Choroid plexus epithelial cell (primary cell): ENCODE measurements at regions not wholly inside any gene's neighbourhood (a gene's known extent, or its start where the extent isn't known, plus 50 kb on each side); places are given as distances from the start of the nearest gene placed in this dataset.

Experiments used
- DNase-seq: peaks from one replicate; pipeline ENCODE4 v3.0.0-alpha.2; 2010; ENCODE audit warnings: low read depth
- H3K4me3 ChIP-seq: 2 replicates; pipeline ENCODE4 v1.5.1; 2011; ENCODE audit warnings: low read depth, mild to moderate bottlenecking, control low read depth, low read length, moderate library complexity
- TF ChIP-seq, protein P1 (sequence below): conservative IDR thresholded peaks from 2 replicates; pipeline ENCODE4 v1.5.1; 2011; ENCODE audit warnings: low read depth, mild to moderate bottlenecking, control low read depth, inconsistent platforms, low read length, moderate library complexity

DNA sequence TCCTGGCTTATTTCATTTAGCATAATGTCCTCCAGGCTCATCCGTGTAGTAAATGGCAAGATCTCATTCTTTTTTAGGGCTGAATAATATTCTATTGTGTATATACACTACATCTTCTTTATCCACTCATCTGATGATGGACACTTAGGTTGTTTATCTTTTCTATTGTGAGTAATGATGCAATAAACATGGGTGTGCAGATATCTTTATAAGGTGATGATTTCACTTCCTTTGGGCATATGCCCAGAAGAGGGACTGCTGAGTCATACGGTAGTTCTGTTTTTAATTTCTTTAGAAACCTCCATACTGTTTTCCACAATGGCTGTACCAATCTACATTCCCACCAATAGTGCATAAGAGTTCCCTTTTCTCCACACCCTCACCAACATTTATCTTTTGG is 317.6 kb upstream of the CNKSR2 start:
- DNase-seq = no peak
- TF ChIP-seq, protein P1, sequence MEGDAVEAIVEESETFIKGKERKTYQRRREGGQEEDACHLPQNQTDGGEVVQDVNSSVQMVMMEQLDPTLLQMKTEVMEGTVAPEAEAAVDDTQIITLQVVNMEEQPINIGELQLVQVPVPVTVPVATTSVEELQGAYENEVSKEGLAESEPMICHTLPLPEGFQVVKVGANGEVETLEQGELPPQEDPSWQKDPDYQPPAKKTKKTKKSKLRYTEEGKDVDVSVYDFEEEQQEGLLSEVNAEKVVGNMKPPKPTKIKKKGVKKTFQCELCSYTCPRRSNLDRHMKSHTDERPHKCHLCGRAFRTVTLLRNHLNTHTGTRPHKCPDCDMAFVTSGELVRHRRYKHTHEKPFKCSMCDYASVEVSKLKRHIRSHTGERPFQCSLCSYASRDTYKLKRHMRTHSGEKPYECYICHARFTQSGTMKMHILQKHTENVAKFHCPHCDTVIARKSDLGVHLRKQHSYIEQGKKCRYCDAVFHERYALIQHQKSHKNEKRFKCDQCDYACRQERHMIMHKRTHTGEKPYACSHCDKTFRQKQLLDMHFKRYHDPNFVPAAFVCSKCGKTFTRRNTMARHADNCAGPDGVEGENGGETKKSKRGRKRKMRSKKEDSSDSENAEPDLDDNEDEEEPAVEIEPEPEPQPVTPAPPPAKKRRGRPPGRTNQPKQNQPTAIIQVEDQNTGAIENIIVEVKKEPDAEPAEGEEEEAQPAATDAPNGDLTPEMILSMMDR = no peak
- no peak overlapping the region for H3K4me3 ChIP-seq

DNA sequence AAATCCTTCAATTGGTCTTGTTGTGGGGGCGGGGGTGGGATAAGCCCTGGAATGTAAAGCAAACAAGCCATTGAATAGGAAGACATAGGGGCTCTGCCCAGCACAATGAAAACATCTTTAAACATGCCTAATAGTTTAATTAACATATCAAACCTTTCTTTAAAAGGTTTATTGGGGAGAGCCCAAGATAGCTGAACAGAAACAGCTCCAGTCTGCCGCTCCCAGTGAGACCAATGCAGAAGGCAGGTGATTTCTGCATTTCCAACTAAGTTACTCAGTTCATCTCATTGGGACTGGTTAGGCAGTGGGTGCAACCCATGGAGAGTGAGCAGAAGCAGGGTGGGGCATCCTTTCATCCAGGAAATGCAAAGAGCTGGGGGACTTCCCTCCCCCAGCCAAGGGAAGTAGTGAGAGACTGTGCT is 327.2 kb upstream of the CNKSR2 start:
- TF ChIP-seq, protein P1 = no peak
- no peak for DNase-seq
- no peak overlapping the region for H3K4me3 ChIP-seq

DNA sequence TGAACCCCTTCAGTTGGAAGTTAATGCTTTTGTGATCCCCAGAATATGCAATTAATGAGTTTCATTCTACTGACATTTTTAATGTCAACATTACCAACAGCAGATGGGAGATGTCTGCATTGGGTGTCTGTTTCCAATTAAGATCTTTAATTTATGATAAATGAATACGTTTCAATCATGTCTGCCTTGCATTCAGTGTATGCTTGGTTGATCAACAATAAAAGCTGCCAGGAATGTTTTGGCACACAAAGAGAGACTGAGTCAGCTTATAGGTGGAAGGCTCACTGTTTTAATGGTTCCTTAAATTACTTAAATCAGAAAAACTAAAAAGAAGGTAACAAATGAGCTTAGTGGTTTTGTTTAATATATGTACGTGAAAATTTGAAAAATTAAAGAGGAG is 359.9 kb upstream of the CNKSR2 start:
- TF ChIP-seq, protein P1 = no peak
- H3K4me3 ChIP-seq = no peak overlapping the region
- no peak for DNase-seq

DNA sequence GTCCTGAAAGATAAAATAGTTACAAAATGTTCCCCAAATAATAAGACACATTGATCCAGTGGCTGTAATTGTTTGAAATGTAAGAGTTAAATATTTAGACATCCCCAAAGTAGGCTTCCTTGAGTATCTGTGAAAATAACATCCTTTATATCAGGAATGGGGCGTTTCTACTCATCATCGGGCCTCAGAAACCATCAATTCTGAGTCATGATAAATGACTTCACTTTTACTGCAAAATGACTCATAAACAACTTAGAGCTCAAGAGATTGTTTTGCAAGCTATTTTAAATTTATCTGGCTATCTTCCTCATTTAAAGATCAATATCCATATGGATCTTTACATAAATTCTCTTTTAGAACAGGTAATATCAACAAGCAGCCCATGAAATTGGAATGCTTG is 369.4 kb upstream of the CNKSR2 start:
- peak; percentile 2 for DNase-seq
- TF ChIP-seq, protein P1 = no peak
- no peak overlapping the region for H3K4me3 ChIP-seq

DNA sequence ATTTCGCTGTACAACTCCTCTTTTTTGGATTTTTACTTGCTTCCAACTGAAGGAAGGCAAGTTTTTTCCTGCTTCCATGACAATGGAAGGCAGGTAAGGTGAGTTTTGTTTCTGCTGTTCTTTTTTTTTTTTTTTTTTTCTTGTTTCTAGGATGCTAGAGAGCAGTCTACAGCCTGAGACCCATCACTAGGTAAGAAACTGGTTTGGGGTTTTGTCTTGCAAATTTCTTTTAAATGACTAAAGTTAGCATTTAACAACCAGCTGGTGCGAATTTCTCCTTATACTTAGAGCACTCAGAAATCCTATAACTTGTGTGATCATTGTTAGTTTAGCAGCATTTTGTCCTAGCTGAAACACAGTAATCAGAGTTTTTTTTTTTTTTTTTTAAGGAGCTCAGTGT is 378.4 kb upstream of the CNKSR2 start:
- TF ChIP-seq, protein P1 = no peak
- no peak overlapping the region for H3K4me3 ChIP-seq
- DNase-seq = no peak

DNA sequence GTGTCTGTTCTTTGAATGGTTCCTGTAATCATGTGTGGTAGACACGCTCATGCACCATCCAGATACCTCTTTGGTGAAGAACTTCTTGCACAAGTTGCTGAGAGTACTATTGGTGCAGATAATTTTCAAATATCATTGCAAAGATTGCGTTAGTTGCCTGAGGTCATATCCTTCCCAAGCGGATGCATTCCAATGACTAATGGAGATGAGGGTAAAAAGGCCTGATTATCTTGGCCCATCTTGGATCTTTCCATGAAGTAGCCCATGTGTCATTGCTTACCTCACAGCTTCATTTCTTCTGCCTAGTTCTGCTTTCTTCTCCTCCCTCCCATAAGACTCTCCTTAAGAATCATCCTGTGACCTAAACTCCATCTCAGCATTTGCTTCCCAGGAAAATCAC is 384.9 kb upstream of the CNKSR2 start:
- TF ChIP-seq, protein P1 = no peak
- H3K4me3 ChIP-seq = no peak overlapping the region
- DNase-seq = no peak

DNA sequence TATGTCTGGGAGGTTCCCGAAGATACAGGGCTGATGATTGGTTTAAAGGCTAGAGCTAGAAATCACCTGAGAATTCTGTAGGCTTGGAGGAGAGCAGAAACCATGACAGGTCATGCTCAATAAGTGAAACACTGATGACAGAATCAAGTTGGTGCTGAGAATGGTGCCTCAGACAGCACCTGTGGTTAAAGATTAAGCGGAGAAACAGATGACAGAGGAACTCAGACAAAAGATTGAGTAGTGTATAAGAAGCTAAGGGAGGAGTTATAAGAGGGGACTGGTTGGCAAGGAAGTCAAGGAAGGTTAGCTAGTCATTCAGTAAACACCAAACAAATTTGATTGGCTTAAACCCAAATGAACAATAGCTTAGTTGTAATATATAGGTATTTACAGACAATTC is 385.4 kb upstream of the CNKSR2 start:
- DNase-seq = no peak
- TF ChIP-seq, protein P1 = no peak
- no peak overlapping the region for H3K4me3 ChIP-seq
